ENCODE measurements at regions not wholly inside any gene's neighbourhood (a gene's known extent, or its start where the extent isn't known, plus 50 kb on each side); places are given as distances from the start of the nearest gene placed in this dataset.

GRCh38 chr2:120403261-120403660 is 57.3 kb downstream of the INHBB start:
- no peak for FAIRE-seq
- 0% methylated on average over 4 of the region's 5 CpGs for WGBS (ENCODE audit: insufficient coverage, low coverage, missing lambda C conversion rate)
- no peak for ATAC-seq
- intact Hi-C loops (cut with micrococcal nuclease), result no loop called here
- Histone ChIP-seq H3K27ac (ENCODE audit: extremely low read depth, low read depth, low read length) (no peak overlapping the region), H2AFZ (ENCODE audit: low read depth, low read length) (no peak overlapping the region), H3K4me2 (ENCODE audit: insufficient read depth, low read length) (no peak overlapping the region), H3K9me3 (replicated peaks; ENCODE audit: control insufficient read depth, insufficient read depth, low read depth, low read length) (no peaks in the 10 kb centered on the region), H3K9me1 (ENCODE audit: control insufficient read depth, insufficient read depth, low read length) (no peaks in the 10 kb centered on the region), H3K79me2 (ENCODE audit: control insufficient read depth, insufficient read depth, low read length) (no peaks in the 10 kb centered on the region), H3K27me3 (ENCODE audit: control insufficient read depth in 2 of 2, insufficient read depth in 2 of 2, low read length in 2 of 2) (peaks cover 8 to 35% of the 10 kb centered on the region in 2 experiments; a peak in 4 of 5 replicates), H3K9ac (ENCODE audit: insufficient read depth in 1 of 2, low read depth in 2 of 2, low read length in 2 of 2) (no peak overlapping the region), H3K4me3 (no peak overlapping the region), H3K36me3 (ENCODE audit: control insufficient read depth, insufficient read depth, low read length) (no peaks in the 10 kb centered on the region), H3K4me1 (replicated peaks in 1 of 2; ENCODE audit: control insufficient read depth in 2 of 2, insufficient read depth in 2 of 2, low read length in 2 of 2) (no peaks in the 10 kb centered on the region; a peak in 1 of 5 replicates), H4K20me1 (replicated peaks; ENCODE audit: control insufficient read depth, insufficient read depth, low read length) (0 out of 2 replicates have a peak, but pooled peaks cover 3% of the 10 kb centered on the region)
- in situ Hi-C loops (cut with MboI), result no loop called here
- no TSS peak for BruUV-seq (replicated peaks)
- no peak for TF ChIP-seq TCF3 (CRISPR knock-in tag; IDR thresholded peaks at IDR 0.05)
- POLR2A ChIA-PET, result no interaction called here
- CTCF ChIA-PET (ENCODE audit: low intra/inter-chr PET ratio), result no interaction called here
- DNase-seq (ENCODE audit: extremely low read depth in 1 of 4, low spot score in 3 of 4), result no peak

GRCh38 chr2:120403676-120404075 is 57.7 kb downstream of the INHBB start:
- no peak for FAIRE-seq
- intact Hi-C loops (cut with micrococcal nuclease), result no loop called here
- no peaks in the 10 kb centered on the region for H3K79me2 ChIP-seq (ENCODE audit: control insufficient read depth, insufficient read depth, low read length)
- no peak for ATAC-seq
- DNase-seq (ENCODE audit: extremely low read depth in 1 of 4, low spot score in 3 of 4), result no peak
- H3K4me2 ChIP-seq (ENCODE audit: insufficient read depth, low read length), result no peak overlapping the region
- no peaks in the 10 kb centered on the region for H3K9me1 ChIP-seq (ENCODE audit: control insufficient read depth, insufficient read depth, low read length)
- H3K4me3 ChIP-seq, result no peak overlapping the region
- H3K36me3 ChIP-seq (ENCODE audit: control insufficient read depth, insufficient read depth, low read length), result no peaks in the 10 kb centered on the region
- H3K27me3 ChIP-seq (ENCODE audit: control insufficient read depth in 2 of 2, insufficient read depth in 2 of 2, low read length in 2 of 2), result peaks cover 8 to 31% of the 10 kb centered on the region in 2 experiments; a peak in 4 of 5 replicates
- H4K20me1 ChIP-seq (replicated peaks; ENCODE audit: control insufficient read depth, insufficient read depth, low read length), result 0 out of 2 replicates have a peak, but pooled peaks cover 3% of the 10 kb centered on the region
- TF ChIP-seq ZNF212 (CRISPR knock-in tag; IDR thresholded peaks at IDR 0.05) (no peak), HINFP (tag; conservative IDR thresholded peaks at IDR 0.05; ENCODE audit: low read depth) (no peak), ETV6 (IDR thresholded peaks at IDR 0.05; ENCODE audit: borderline replicate concordance in 1 of 2, low read depth in 2 of 2, low read length in 1 of 2) (no peak), ETV6 (CRISPR knock-in tag; IDR thresholded peaks at IDR 0.05; ENCODE audit: borderline replicate concordance) (no peak), IFI16 (CRISPR knock-in tag; IDR thresholded peaks at IDR 0.05) (no peak), YY1 (IDR thresholded peaks at IDR 0.05; ENCODE audit: borderline replicate concordance in 1 of 3, control insufficient read depth in 1 of 3, extremely low read depth in 1 of 3, insufficient read depth in 3 of 3, insufficient read length in 1 of 3, insufficient replicate concordance in 2 of 3, low read depth in 1 of 3, low read length in 2 of 3) (no peak)
- H3K9me3 ChIP-seq (replicated peaks; ENCODE audit: control insufficient read depth, insufficient read depth, low read depth, low read length), result no peaks in the 10 kb centered on the region
- no peaks in the 10 kb centered on the region; a peak in 1 of 5 replicates for H3K4me1 ChIP-seq (replicated peaks in 1 of 2; ENCODE audit: control insufficient read depth in 2 of 2, insufficient read depth in 2 of 2, low read length in 2 of 2)
- H3K9ac ChIP-seq (ENCODE audit: insufficient read depth in 1 of 2, low read depth in 2 of 2, low read length in 2 of 2), result no peak overlapping the region
- ChIA-PET CTCF (ENCODE audit: low intra/inter-chr PET ratio) (no interaction called here), POLR2A (no interaction called here)
- BruUV-seq (replicated peaks), result no TSS peak
- WGBS (ENCODE audit: insufficient coverage, low coverage, missing lambda C conversion rate), result 3% methylated on average over 5 of the region's 5 CpGs
- no peak overlapping the region for H3K27ac ChIP-seq (ENCODE audit: extremely low read depth, low read depth, low read length)
- no peak overlapping the region for H2AFZ ChIP-seq (ENCODE audit: low read depth, low read length)
- in situ Hi-C loops (cut with MboI), result no loop called here
